GM18870 (cell line): ENCODE measurements at regions not wholly inside any gene's neighbourhood (a gene's known extent, or its start where the extent isn't known, plus 50 kb on each side); places are given as distances from the start of the nearest gene placed in this dataset.
"Not testable (repeated sequence)": the region's sequence is repeated elsewhere in the genome, so short reads cannot be mapped to it uniquely, and the experiment has no call there.

Experiments used
- ATAC-seq: cut with Tn5 transposase; IDR thresholded peaks from one replicate; pipeline ENCODE4 v1.9.1; 2021; ENCODE audit warnings: moderate library complexity; ENCODE audit not compliant: unreplicated experiment

- no peak for ATAC-seq
Measured at GRCh38 chr3:82521657-82522056, 760.2 kb upstream of the GBE1 start.

GRCh38 chr3:82520846-82521245 is 759.4 kb upstream of the GBE1 start:
- peak; percentile 63 for ATAC-seq

- no peak for ATAC-seq
Measured at GRCh38 chr3:82509951-82510603, 748.6 kb upstream of the GBE1 start.

DNA sequence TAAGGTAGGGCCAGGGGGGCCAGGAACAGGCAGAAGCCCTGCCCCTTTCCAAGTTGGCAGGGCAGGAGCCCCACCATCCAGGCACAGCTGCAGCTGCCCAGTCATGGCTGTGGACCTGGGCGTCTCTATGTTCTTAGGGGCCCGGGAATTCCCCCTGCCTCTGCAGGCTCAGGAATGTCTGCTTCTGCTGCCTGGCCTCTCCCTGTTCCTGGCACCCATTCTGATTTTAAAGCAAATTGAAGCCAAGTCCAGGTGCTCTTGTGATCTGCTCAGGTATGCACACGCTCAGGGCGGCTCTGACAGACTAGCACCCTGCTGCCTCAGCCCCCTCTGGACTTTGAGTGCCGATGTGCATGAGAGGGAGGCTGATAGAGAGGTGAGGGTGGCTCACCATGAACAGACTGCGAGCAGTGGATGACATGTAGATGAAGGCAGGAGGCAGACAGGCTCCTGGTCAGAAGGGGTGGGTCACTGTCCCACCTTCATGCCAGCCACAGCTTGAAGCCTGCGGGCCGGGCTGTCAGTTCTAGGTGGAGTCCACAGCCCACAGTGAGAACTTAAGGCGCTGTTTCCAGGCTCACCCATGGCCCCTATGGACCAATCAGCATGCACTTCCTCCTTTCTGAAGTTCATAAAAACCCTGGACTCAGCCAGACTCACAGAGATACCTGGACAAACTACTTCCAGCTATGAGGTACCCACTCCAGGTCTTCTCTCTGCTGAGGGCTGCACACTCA is 747.8 kb upstream of the GBE1 start:
- ATAC-seq, result no peak

GRCh38 chr3:82506204-82506603 is 744.8 kb upstream of the GBE1 start:
- no peak for ATAC-seq

DNA sequence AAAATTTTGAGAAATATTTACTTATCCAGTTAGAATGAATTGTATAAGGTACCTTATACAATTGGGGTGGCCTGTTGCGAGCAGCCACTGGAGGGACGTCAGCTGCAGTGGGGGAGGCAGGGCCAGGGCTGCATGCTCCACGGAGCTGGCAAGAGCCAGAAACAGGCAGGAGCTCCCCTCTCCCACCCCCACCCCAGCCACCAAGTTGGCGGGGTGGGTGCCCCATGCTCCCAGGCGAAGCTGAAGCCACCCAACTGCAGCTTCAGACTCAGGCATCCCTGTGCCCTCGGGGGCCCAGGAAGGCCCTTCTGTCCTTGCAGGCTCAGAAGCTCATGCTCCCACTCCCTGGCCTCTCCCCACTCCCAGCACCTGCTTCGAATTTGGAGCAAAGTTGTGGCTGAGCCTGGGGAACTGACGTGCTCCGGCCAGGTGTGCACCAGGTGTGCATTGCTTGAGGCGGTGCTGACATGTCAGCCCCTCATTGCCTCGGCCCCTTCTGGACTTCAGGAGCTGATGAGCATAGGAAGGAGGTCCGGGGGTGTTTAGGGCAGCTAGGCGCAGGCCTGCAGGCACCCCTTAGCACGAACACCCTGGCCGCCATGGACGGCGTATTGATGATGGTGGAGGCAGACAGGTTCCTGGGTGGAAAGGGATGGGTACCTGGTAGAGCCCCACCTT is 743.8 kb upstream of the GBE1 start:
- no peak for ATAC-seq

DNA sequence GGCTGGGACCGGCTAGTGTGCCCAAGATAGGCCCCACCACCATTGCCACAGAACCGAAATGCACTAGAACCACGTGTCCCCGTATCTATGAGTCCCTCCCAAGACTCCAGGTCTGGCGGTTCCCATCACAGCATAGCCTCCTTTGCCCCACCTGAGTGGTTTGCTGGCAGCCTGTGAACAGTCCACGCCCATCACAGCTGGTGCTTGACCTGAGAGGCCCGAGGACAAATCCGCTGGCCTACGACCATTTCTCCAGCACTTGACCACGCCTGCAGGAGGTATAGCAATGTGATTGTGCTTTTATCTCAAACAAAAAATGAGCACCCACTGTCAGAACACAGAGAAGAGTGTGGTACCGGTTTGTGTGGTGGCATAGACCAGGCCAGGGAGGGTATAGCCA is 736.7 kb upstream of the GBE1 start:
- ATAC-seq, result no peak

DNA sequence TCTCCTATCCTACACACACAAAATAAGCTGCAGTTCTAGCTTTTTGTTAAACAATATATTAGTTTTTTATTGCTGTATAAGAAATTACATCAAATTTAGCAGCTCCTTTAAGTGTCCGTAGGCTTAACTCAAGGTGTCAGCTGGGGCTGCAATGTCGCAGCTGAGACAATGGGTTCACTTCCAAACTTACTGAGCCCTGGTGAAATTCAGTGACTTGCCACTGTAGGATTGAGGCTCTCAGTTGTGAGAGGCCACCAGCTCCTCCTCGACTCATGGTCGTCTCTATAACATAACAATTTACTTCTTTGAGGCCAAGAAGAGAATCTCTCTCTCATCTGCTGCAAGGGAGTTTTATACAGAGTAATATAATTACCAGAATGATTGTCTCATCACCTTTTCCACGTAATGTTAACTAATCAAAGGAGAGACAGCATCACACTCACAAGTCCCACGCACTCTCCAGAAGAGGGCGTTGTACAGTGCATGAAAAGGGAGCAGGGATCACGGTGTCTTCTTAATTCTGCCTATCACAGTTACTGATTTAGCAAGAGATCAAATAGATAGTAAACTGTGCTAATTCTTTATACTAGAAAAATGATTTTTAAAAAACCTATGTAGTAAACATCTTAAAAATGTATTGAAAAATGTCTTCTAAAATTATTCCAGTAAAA is 735.6 kb upstream of the GBE1 start:
- ATAC-seq, result no peak

- ATAC-seq, result no peak
Measured at GRCh38 chr3:82495655-82496054, 734.2 kb upstream of the GBE1 start.

GRCh38 chr3:82494977-82495489 is 733.6 kb upstream of the GBE1 start:
- peak; percentile 48 for ATAC-seq

GRCh38 chr3:82493858-82494257 is 732.4 kb upstream of the GBE1 start:
- peak; percentile 59 for ATAC-seq

DNA sequence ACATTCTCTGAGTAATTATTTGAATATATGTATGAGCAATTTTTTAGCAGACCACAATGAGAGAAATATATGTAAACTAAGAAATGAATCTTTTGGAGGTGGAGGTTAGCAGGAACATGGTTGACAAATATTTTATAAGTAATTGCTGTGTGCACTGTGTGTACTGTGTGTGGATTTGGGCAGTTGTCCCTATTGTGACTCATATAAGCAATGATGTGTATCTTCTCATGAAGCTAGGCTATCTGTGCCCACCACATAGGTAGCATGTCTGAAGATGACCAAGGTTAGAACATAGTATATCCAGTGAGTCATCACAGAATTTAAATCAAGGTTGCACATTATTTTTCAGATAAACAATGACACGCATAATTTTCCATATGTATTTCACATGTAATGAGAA is 713.9 kb upstream of the GBE1 start:
- ATAC-seq, result no peak

- no peak for ATAC-seq
Measured at GRCh38 chr3:82474711-82475110, 713.3 kb upstream of the GBE1 start.

DNA sequence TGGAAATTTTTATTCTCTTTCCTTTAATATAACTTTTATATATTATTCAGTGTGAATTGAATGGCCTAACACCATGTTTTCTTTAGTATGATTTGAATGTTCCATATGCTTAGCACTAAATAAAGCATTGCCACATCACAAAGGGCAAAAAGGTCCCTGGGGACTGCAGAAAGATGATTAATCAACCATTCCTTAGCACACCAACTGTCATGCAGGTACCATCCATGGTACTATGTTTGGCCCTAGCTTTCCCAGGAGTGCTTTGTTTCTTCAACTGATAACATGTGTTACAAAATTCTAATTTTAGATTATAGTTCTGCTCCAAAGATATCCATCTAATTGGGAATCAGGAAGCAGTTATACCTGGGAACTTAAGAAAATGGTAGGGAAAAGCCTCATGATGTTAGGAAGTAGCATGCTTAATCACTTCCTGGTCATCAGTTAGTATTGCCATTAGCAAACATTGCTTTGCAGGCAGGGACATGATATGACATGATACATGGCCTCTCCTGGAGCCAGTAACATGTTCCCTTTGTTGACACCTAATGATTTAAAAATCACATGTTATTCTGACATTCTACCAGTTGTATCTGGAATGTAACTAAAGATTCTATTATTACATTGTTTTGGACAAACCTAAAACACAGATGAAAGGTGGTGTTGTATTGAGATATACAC is 712.6 kb upstream of the GBE1 start:
- ATAC-seq, result no peak

DNA sequence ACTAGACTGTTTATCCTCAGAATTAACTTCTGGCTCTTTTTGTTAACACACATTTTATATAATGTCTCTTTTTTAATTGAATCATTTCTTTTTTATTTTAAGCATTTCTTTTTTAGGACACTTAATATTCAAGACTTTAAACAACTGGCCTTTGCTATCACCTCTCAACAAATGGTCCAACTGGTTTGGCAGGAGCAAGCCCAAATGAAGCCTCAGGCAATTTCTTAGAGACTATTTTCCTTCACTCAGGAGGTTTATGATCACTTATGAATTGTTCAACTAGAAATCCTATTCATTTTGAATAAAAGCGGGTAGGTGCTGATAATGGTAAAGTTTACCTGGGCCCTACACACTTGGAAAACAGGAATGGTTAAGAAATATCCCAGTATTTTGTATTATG is 705.6 kb upstream of the GBE1 start:
- no peak for ATAC-seq

DNA sequence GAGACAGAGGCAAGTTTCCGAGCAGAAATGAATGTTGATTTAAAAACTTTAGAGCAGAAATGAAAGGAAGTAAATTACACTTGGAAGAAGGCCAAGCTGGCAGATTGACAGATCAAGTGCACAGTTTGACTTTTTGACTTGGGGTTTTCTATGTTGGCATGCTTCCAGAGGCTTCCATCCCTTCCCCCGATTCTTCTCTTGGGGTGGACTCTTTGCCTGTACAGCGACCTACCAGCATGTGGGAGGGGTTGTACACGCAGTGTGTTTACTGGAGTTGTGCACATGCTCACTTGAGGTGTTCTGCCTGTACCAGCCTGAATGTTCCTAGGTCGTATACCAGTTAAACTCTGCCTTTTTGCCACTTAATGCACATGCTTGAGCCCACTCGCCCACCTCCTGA is 701.5 kb upstream of the GBE1 start:
- no peak for ATAC-seq

DNA sequence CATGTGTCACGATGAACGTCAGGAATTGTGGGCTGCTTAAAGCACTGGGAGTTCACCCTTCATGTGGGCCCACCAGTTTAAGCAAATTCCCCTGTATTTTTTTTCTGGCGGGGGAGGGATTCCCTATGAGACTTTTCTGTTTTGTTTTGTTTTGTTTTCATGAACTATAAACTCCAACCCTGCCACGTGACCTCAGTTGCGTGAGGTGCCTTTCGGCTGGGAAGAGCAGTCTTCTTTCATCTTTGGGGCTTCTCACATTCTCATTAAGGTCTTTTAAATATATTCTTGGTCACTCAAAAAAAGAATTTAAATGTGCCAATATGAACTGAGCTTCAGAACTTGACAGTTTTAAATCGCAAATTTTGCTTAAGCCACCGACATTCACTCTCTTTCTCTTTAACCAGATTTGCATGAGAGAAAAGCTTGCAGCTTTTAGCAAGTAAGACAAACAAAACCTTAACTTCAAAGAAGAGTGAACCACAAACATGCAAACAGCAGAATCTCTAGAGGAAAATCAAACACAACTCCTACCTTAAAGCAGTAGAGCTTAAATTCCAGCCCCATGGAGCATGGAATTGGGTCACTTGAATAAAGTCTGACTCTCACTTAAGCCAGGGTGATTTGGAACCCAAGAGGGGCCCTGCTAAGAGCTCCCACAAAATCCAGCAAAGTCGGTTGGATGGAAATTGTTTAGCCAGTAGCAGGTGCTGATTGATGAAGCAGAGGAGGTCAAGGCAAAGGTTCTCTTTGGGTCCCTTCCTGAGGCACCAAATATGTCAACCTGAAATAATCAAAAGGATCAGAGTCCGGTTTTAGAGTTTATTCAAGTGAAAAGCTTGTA is 699.8 kb upstream of the GBE1 start:
- no peak for ATAC-seq

GRCh38 chr3:82448320-82448719 is 686.9 kb upstream of the GBE1 start:
- no peak for ATAC-seq

DNA sequence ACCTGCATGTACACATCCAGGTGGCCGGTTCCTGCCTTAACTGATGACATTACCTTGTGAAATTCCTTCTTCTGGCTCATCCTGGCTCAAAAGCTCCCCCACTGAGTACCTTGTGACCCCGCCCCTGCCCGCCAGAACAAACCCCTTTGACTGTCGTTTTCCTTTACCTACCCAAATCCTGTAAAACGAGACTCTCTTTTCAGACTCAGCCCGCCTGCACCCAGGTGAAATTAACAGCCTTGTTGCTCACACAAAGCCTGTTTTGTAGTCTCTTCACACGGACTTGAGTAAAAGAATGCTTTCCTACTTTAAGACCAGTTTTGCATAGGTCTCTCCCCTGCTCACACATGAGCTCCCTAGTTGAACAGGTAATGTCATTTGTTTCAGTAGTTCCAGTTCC is 667.4 kb upstream of the GBE1 start:
- ATAC-seq, result not testable (repeated sequence)

GRCh38 chr3:82424031-82424339 is 662.5 kb upstream of the GBE1 start:
- no peak for ATAC-seq
